ENCODE measurements at regions not wholly inside any gene's neighbourhood (a gene's known extent, or its start where the extent isn't known, plus 50 kb on each side); places are given as distances from the start of the nearest gene placed in this dataset.

GRCh38 chr15:29396176-29396811 lies 126.7 kb upstream of the NSMCE3 start:
- no peak overlapping the region for H3K27ac ChIP-seq (ENCODE audit: control insufficient read depth, insufficient read depth, low read length)
- H3K9me3 ChIP-seq (ENCODE audit: control insufficient read depth, low read depth, low read length): no peaks in the 10 kb centered on the region
- no peaks in the 10 kb centered on the region for H3K27me3 ChIP-seq (ENCODE audit: control insufficient read depth, extremely low read depth, insufficient read depth, low read length)
- H3K9ac ChIP-seq (ENCODE audit: control insufficient read depth, extremely low read depth, insufficient read depth, low read length): no peak overlapping the region
- DNase-seq (ENCODE audit: low read depth, low spot score) (no peak), FAIRE-seq (no peak)
- no peaks in the 10 kb centered on the region for H3K79me2 ChIP-seq (ENCODE audit: control insufficient read depth, insufficient read depth, low read length)
- H3K4me1 ChIP-seq (ENCODE audit: control insufficient read depth, extremely low read depth, insufficient read depth, low read length): no peaks in the 10 kb centered on the region
- no peak overlapping the region for H3K4me2 ChIP-seq (ENCODE audit: control insufficient read depth, extremely low read depth, insufficient read depth, low read depth, low read length)
- dilution Hi-C loops (cut with MboI; ENCODE audit: extremely low pct_ligation_motif_present, low sequenced_read_pairs): no loop called here
- no peaks in the 10 kb centered on the region for H3K9me1 ChIP-seq (ENCODE audit: control insufficient read depth, extremely low read depth, insufficient read depth, low read length)
- H3K4me3 ChIP-seq (ENCODE audit: control insufficient read depth in 2 of 3, extremely low read depth in 1 of 3, insufficient read depth in 2 of 3, low read depth in 1 of 3, low read length in 3 of 3): no peak overlapping the region
- no peaks in the 10 kb centered on the region for H4K20me1 ChIP-seq (ENCODE audit: control insufficient read depth, extremely low read depth, insufficient read depth, low read length)
- H2AFZ ChIP-seq (ENCODE audit: control insufficient read depth, low read length): no peak overlapping the region
- TF ChIP-seq EZH2 (IDR thresholded peaks at IDR 0.05; ENCODE audit: low read length) (no peak), CTCF (optimal IDR thresholded peaks at IDR 0.05 in 1 of 3, IDR thresholded peaks at IDR 0.05 in 1 of 3, conservative IDR thresholded peaks at IDR 0.05 in 1 of 3; ENCODE audit: extremely low read depth in 1 of 3, insufficient read depth in 2 of 3, low read length in 3 of 3) (no peak)
- H3K36me3 ChIP-seq (ENCODE audit: control insufficient read depth in 2 of 2, extremely low read depth in 1 of 2, insufficient read depth in 2 of 2, low read length in 2 of 2): no peaks in the 10 kb centered on the region

- no peak for DNase-seq (ENCODE audit: low read depth, low spot score)
- no peaks in the 10 kb centered on the region for H3K36me3 ChIP-seq (ENCODE audit: control insufficient read depth in 2 of 2, extremely low read depth in 1 of 2, insufficient read depth in 2 of 2, low read length in 2 of 2)
- H3K27ac ChIP-seq (ENCODE audit: control insufficient read depth, insufficient read depth, low read length): no peak overlapping the region
- H3K9me3 ChIP-seq (ENCODE audit: control insufficient read depth, low read depth, low read length): no peaks in the 10 kb centered on the region
- H3K4me2 ChIP-seq (ENCODE audit: control insufficient read depth, extremely low read depth, insufficient read depth, low read depth, low read length): no peak overlapping the region
- no peaks in the 10 kb centered on the region for H3K4me1 ChIP-seq (ENCODE audit: control insufficient read depth, extremely low read depth, insufficient read depth, low read length)
- TF ChIP-seq CTCF (optimal IDR thresholded peaks at IDR 0.05 in 1 of 3, IDR thresholded peaks at IDR 0.05 in 1 of 3, conservative IDR thresholded peaks at IDR 0.05 in 1 of 3; ENCODE audit: extremely low read depth in 1 of 3, insufficient read depth in 2 of 3, low read length in 3 of 3) (no peak), EZH2 (IDR thresholded peaks at IDR 0.05; ENCODE audit: low read length) (no peak)
- no peak for FAIRE-seq
- H3K79me2 ChIP-seq (ENCODE audit: control insufficient read depth, insufficient read depth, low read length): no peaks in the 10 kb centered on the region
- no peaks in the 10 kb centered on the region for H3K9me1 ChIP-seq (ENCODE audit: control insufficient read depth, extremely low read depth, insufficient read depth, low read length)
- dilution Hi-C loops (cut with MboI; ENCODE audit: extremely low pct_ligation_motif_present, low sequenced_read_pairs): no loop called here
- no peak overlapping the region for H2AFZ ChIP-seq (ENCODE audit: control insufficient read depth, low read length)
- no peak overlapping the region for H3K9ac ChIP-seq (ENCODE audit: control insufficient read depth, extremely low read depth, insufficient read depth, low read length)
- no peaks in the 10 kb centered on the region for H3K27me3 ChIP-seq (ENCODE audit: control insufficient read depth, extremely low read depth, insufficient read depth, low read length)
- no peaks in the 10 kb centered on the region for H4K20me1 ChIP-seq (ENCODE audit: control insufficient read depth, extremely low read depth, insufficient read depth, low read length)
- H3K4me3 ChIP-seq (ENCODE audit: control insufficient read depth in 2 of 3, extremely low read depth in 1 of 3, insufficient read depth in 2 of 3, low read depth in 1 of 3, low read length in 3 of 3): no peak overlapping the region
Measured at GRCh38 chr15:29393443-29393842, 123.8 kb upstream of the NSMCE3 start.
